A673 (cell line): ENCODE measurements at regions not wholly inside any gene's neighbourhood (a gene's known extent, or its start where the extent isn't known, plus 50 kb on each side); places are given as distances from the start of the nearest gene placed in this dataset.

Experiments used
- BruUV-seq: library from RNA; stranded (reverse); fragments of 400-500 nt; replicated peaks from 2 replicates; lab custom pipeline; 2021; lab: Mats Ljungman, UMichigan
- CTCF ChIA-PET: fragments of 300-600 bp; sonication (Branson Sonifier 250); formaldehyde crosslinking; loops from one replicate; lab custom pipeline; 2022; ENCODE audit warnings: antibody characterized with exemption; lab: Charles Lee
- POLR2A ChIA-PET: fragments of 300-600 bp; sonication (Branson Sonifier 250); formaldehyde crosslinking; loops from one replicate; lab custom pipeline; 2022; ENCODE audit warnings: antibody characterized with exemption; ENCODE audit not compliant: low non-redundant PET; lab: Charles Lee
- DNase-seq: peaks from one replicate; pipeline ENCODE4 v3.0.0-alpha.2; 2015; ENCODE audit warnings: low spot score
- H3K27ac ChIP-seq: fragments of 200-600 bp; sonication (generic); 2 replicates; pipeline ENCODE4 v1.5.1; 2016; ENCODE audit warnings: mixed run types, low read depth, mild to moderate bottlenecking, mixed read lengths, antibody characterized with exemption, low read length; ENCODE audit not compliant: poor library complexity, severe bottlenecking
- H3K27me3 ChIP-seq: fragments of 200-600 bp; sonication (generic); replicated peaks from 2 replicates; pipeline ENCODE4 v1.6.1; 2017; ENCODE audit warnings: mixed run types, low read depth, mild to moderate bottlenecking, mixed read lengths, antibody characterized with exemption, low read length; ENCODE audit not compliant: insufficient read depth, poor library complexity
- H3K36me3 ChIP-seq: fragments of 200-600 bp; sonication (generic); 2 replicates; pipeline ENCODE4 v1.6.1; 2016; ENCODE audit warnings: mixed run types, mild to moderate bottlenecking, mixed read lengths, antibody characterized with exemption, low read length; ENCODE audit not compliant: insufficient read depth, poor library complexity, severe bottlenecking
- H3K4me1 ChIP-seq: fragments of 200-600 bp; sonication (generic); 2 replicates; pipeline ENCODE4 v1.6.1; 2017; ENCODE audit warnings: mixed run types, mild to moderate bottlenecking, mixed read lengths, antibody characterized with exemption, low read length; ENCODE audit not compliant: insufficient read depth, poor library complexity, severe bottlenecking
- H3K4me3 ChIP-seq: fragments of 200-600 bp; sonication (generic); 2 replicates; pipeline ENCODE4 v1.5.1; 2016; ENCODE audit warnings: low read depth, mixed run types, mild to moderate bottlenecking, mixed read lengths, low read length; ENCODE audit not compliant: poor library complexity, severe bottlenecking
- H3K9me3 ChIP-seq: fragments of 200-600 bp; sonication (generic); 2 replicates; pipeline ENCODE4 v1.6.1; 2016; ENCODE audit warnings: mixed run types, low read depth, mild to moderate bottlenecking, mixed read lengths, antibody characterized with exemption, low read length; ENCODE audit not compliant: poor library complexity, severe bottlenecking
- CTCF ChIP-seq: fragments of 300-800, 200-600 bp; sonication (generic); conservative IDR thresholded peaks from 2 replicates; pipeline ENCODE4 v1.5.1; 2017; ENCODE audit warnings: low read depth, mild to moderate bottlenecking, antibody characterized with exemption, low read length, moderate library complexity, mixed read lengths
- EZH2 ChIP-seq: fragments of 200-600 bp; sonication (generic); IDR thresholded peaks from 2 replicates; pipeline ENCODE4 v1.6.1; 2017; ENCODE audit warnings: borderline replicate concordance, low read depth, mild to moderate bottlenecking, mixed read lengths, antibody characterized with exemption, low read length; ENCODE audit not compliant: poor library complexity, severe bottlenecking
- intact Hi-C: fragments of 100-400 bp; cut with micrococcal nuclease; formaldehyde crosslinking; loops from one replicate; pipeline ENCODE4 v1.10.0; 2022; ENCODE audit not compliant: unreplicated experiment

- intact Hi-C loops: no loop called here
- TF ChIP-seq EZH2 (no peak), CTCF (no peak)
These were observed 75.1 kb upstream of the SLC38A4 start for GRCh38 chr12:46900734-46901463.

GRCh38 chr12:46901464-46902205, 75.8 kb upstream of the SLC38A4 start:
- H3K36me3 ChIP-seq: no peaks in the 10 kb centered on the region
- DNase-seq: no peak
- ChIA-PET CTCF (no interaction called here), POLR2A (no interaction called here)
- TF ChIP-seq CTCF (no peak), EZH2 (no peak)
- intact Hi-C loops: no loop called here
- H3K27me3 ChIP-seq: no peaks in the 10 kb centered on the region
- no peaks in the 10 kb centered on the region for H3K9me3 ChIP-seq
- H3K4me3 ChIP-seq: no peak overlapping the region
- H3K27ac ChIP-seq: no peak overlapping the region
- H3K4me1 ChIP-seq: no peaks in the 10 kb centered on the region
- no TSS peak for BruUV-seq

More at GRCh38 chr12:46900734-46901463, 75.1 kb upstream of the SLC38A4 start:
- Histone ChIP-seq H3K27me3 (no peaks in the 10 kb centered on the region), H3K4me1 (no peaks in the 10 kb centered on the region), H3K9me3 (no peaks in the 10 kb centered on the region), H3K36me3 (no peaks in the 10 kb centered on the region), H3K27ac (no peak overlapping the region), H3K4me3 (no peak overlapping the region)
- BruUV-seq: no TSS peak
- CTCF ChIA-PET: no interaction called here
- POLR2A ChIA-PET: no interaction called here
- no peak for DNase-seq

- Histone ChIP-seq H3K9me3 (no peaks in the 10 kb centered on the region), H3K27ac (no peak overlapping the region), H3K4me3 (no peak overlapping the region), H3K27me3 (no peaks in the 10 kb centered on the region), H3K36me3 (no peaks in the 10 kb centered on the region), H3K4me1 (no peaks in the 10 kb centered on the region)
- intact Hi-C loops: no loop called here
- ChIA-PET CTCF (no interaction called here), POLR2A (no interaction called here)
- no peak for DNase-seq
- no TSS peak for BruUV-seq
- no peak for TF ChIP-seq EZH2
- no peak for TF ChIP-seq CTCF
These were observed 77.3 kb upstream of the SLC38A4 start for GRCh38 chr12:46903058-46903457.
